ENCODE measurements at regions not wholly inside any gene's neighbourhood (a gene's known extent, or its start where the extent isn't known, plus 50 kb on each side); places are given as distances from the start of the nearest gene placed in this dataset.
"Not testable (repeated sequence)": the region's sequence is repeated elsewhere in the genome, so short reads cannot be mapped to it uniquely, and the experiment has no call there.

- FAIRE-seq, result no peak
- in situ Hi-C loops (cut with HindIII; ENCODE audit: extremely low pct_ligation_motif_present, low pct_unique_long_range_greater_than_20kb), result no loop called here
- WGBS (ENCODE audit: low lambda C conversion rate), result 1% methylated on average over 3 of the region's 3 CpGs
- no peak for ATAC-seq
- H3K36me3 ChIP-seq (replicated peaks in 1 of 2; ENCODE audit: control insufficient read depth in 1 of 2, insufficient read depth in 2 of 2, low read length in 2 of 2), result no peaks in the 10 kb centered on the region
- intact Hi-C loops (cut with micrococcal nuclease; ENCODE audit: unreplicated experiment), result no loop called here
- POLR2A ChIA-PET, result no interaction called here
- H3K4me2 ChIP-seq (ENCODE audit: low read depth, low read length), result no peak overlapping the region
- H2AFZ ChIP-seq (ENCODE audit: low read length), result no peak overlapping the region
- peaks cover 8% of the 10 kb centered on the region; the same call in 1 of the 2 replicates for H3K9me3 ChIP-seq (ENCODE audit: low read length)
- H3K79me2 ChIP-seq (ENCODE audit: insufficient read depth, low read length), result no peaks in the 10 kb centered on the region
- TF ChIP-seq HOXA5 (CRISPR knock-in tag; IDR thresholded peaks at IDR 0.05) (no peak), CREB1 (IDR thresholded peaks at IDR 0.05) (peak; percentile 88), CREB1 (CRISPR knock-in tag; IDR thresholded peaks at IDR 0.05) (no peak), PCBP2 (optimal IDR thresholded peaks at IDR 0.05; ENCODE audit: low read depth, low read length, poor library complexity, severe bottlenecking) (no peak), ATF7 (IDR thresholded peaks at IDR 0.05) (peak; percentile 67), ATF7 (CRISPR knock-in tag; IDR thresholded peaks at IDR 0.05) (no peak)
- DNase-seq (ENCODE audit: low spot score), result no peak
- no peaks in the 10 kb centered on the region for H3K4me1 ChIP-seq (ENCODE audit: insufficient read depth, low read length)
- CTCF ChIA-PET (ENCODE audit: low intra/inter-chr PET ratio, low total read pairs), result no interaction called here
- BruUV-seq (replicated peaks), result no TSS peak
- no peak overlapping the region for H3K9ac ChIP-seq (ENCODE audit: insufficient read depth, low read depth, low read length)
- H3K27ac ChIP-seq (ENCODE audit: extremely low read length, insufficient read depth, low read length), result no peak overlapping the region
- no peak overlapping the region for H3K4me3 ChIP-seq (replicated peaks in 1 of 3; ENCODE audit: insufficient read depth in 1 of 3, low read depth in 2 of 3, low read length in 3 of 3)
- H4K20me1 ChIP-seq (ENCODE audit: insufficient read depth, low read length), result no peaks in the 10 kb centered on the region
- H3K27me3 ChIP-seq (ENCODE audit: control insufficient read depth in 1 of 2, insufficient read depth in 2 of 2, low read length in 2 of 2), result no peaks in the 10 kb centered on the region
These were observed 121.4 kb upstream of the OLFM3 start for GRCh38 chr1:102118150-102118549.

- ChIA-PET CTCF (ENCODE audit: low intra/inter-chr PET ratio, low total read pairs) (no interaction called here), POLR2A (no interaction called here)
- H3K4me3 ChIP-seq (replicated peaks in 1 of 3; ENCODE audit: insufficient read depth in 1 of 3, low read depth in 2 of 3, low read length in 3 of 3), result no peak overlapping the region
- no peak overlapping the region for H3K27ac ChIP-seq (ENCODE audit: extremely low read length, insufficient read depth, low read length)
- DNase-seq (ENCODE audit: low spot score) (no peak), ATAC-seq (no peak), FAIRE-seq (no peak)
- no peaks in the 10 kb centered on the region for H3K4me1 ChIP-seq (ENCODE audit: insufficient read depth, low read length)
- intact Hi-C loops (cut with micrococcal nuclease; ENCODE audit: unreplicated experiment) (no loop called here), in situ Hi-C loops (cut with HindIII; ENCODE audit: extremely low pct_ligation_motif_present, low pct_unique_long_range_greater_than_20kb) (no loop called here)
- TF ChIP-seq KLF11 (CRISPR knock-in tag; IDR thresholded peaks at IDR 0.05), result no peak
- no peak for TF ChIP-seq HMGXB4 (CRISPR knock-in tag; IDR thresholded peaks at IDR 0.05; ENCODE audit: borderline replicate concordance in 1 of 2, low read depth in 1 of 2)
- H4K20me1 ChIP-seq (ENCODE audit: insufficient read depth, low read length), result no peaks in the 10 kb centered on the region
- WGBS (ENCODE audit: low lambda C conversion rate), result 16% methylated on average over 3 of the region's 3 CpGs
- no peaks in the 10 kb centered on the region for H3K79me2 ChIP-seq (ENCODE audit: insufficient read depth, low read length)
- no peaks in the 10 kb centered on the region for H3K36me3 ChIP-seq (replicated peaks in 1 of 2; ENCODE audit: control insufficient read depth in 1 of 2, insufficient read depth in 2 of 2, low read length in 2 of 2)
- BruUV-seq (replicated peaks), result no TSS peak
- H3K4me2 ChIP-seq (ENCODE audit: low read depth, low read length), result no peak overlapping the region
- H3K9ac ChIP-seq (ENCODE audit: insufficient read depth, low read depth, low read length), result no peak overlapping the region
- no peaks in the 10 kb centered on the region for H3K27me3 ChIP-seq (ENCODE audit: control insufficient read depth in 1 of 2, insufficient read depth in 2 of 2, low read length in 2 of 2)
- peaks cover 45% of the 10 kb centered on the region for H3K9me3 ChIP-seq (ENCODE audit: low read length)
- H2AFZ ChIP-seq (ENCODE audit: low read length), result no peak overlapping the region
These were observed 113.9 kb upstream of the OLFM3 start for GRCh38 chr1:102110586-102110985.

- in situ Hi-C loops (cut with HindIII; ENCODE audit: extremely low pct_ligation_motif_present, low pct_unique_long_range_greater_than_20kb); H2AFZ ChIP-seq (ENCODE audit: low read length); H3K79me2 ChIP-seq (ENCODE audit: insufficient read depth, low read length); FAIRE-seq; DNase-seq (ENCODE audit: low spot score); H4K20me1 ChIP-seq (ENCODE audit: insufficient read depth, low read length); BruUV-seq (replicated peaks); H3K4me3 ChIP-seq (replicated peaks in 1 of 3; ENCODE audit: insufficient read depth in 1 of 3, low read depth in 2 of 3, low read length in 3 of 3); POLR2A ChIA-PET; CTCF ChIA-PET (ENCODE audit: low intra/inter-chr PET ratio, low total read pairs); H3K27me3 ChIP-seq (ENCODE audit: control insufficient read depth in 1 of 2, insufficient read depth in 2 of 2, low read length in 2 of 2); H3K4me1 ChIP-seq (ENCODE audit: insufficient read depth, low read length); intact Hi-C loops (cut with micrococcal nuclease; ENCODE audit: unreplicated experiment); ATAC-seq; H3K9ac ChIP-seq (ENCODE audit: insufficient read depth, low read depth, low read length); H3K36me3 ChIP-seq (replicated peaks in 1 of 2; ENCODE audit: control insufficient read depth in 1 of 2, insufficient read depth in 2 of 2, low read length in 2 of 2); H3K27ac ChIP-seq (ENCODE audit: extremely low read length, insufficient read depth, low read length); H3K4me2 ChIP-seq (ENCODE audit: low read depth, low read length): not testable (repeated sequence)
- H3K9me3 ChIP-seq (ENCODE audit: low read length), result peaks cover 50% of the 10 kb centered on the region
- WGBS (ENCODE audit: low lambda C conversion rate), result 0% methylated on average over 2 of the region's 2 CpGs
These were observed 112.8 kb upstream of the OLFM3 start for GRCh38 chr1:102109493-102109892.
